ENCODE measurements at regions not wholly inside any gene's neighbourhood (a gene's known extent, or its start where the extent isn't known, plus 50 kb on each side); places are given as distances from the start of the nearest gene placed in this dataset.

DNA sequence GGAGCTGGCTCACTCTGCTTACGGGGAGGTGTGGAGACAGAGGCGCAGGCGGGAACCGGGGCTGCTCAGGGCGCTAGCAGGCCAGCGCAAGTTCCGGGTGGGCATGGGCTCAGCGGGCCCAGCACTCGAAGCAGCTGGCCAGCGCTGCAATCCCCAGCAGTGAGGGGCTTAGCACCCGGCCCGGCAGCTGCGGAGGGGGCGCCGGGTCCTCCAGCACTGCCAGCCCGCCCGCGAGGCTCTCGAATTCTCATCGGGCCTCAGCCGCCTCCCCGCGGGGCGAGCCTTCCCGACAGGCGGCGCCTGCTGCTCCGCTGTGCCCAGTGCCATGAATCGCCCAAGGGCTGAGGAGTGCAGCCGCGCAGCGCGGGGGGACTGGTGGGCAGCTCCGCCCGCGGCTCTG lies 78.6 kb upstream of the MITF start:
- Mint-ChIP-seq H3K27me3 (ENCODE audit: low read depth) (no peaks in the 10 kb centered on the region; the same call in 1 of the 2 replicates), H3K4me3 (no peak overlapping the region), H3K27ac (no peak overlapping the region), H3K4me1 (no peaks in the 10 kb centered on the region), H3K9me3 (peaks cover 27% of the 10 kb centered on the region), H3K36me3 (peaks cover 11% of the 10 kb centered on the region)
- TF ChIP-seq NR1H2 (CRISPR knock-in tag; IDR thresholded peaks at IDR 0.05) (no peak), PRRX2 (CRISPR knock-in tag; IDR thresholded peaks at IDR 0.05) (no peak), ZNF232 (CRISPR knock-in tag; IDR thresholded peaks at IDR 0.05) (no peak), ZNF219 (CRISPR knock-in tag; IDR thresholded peaks at IDR 0.05; ENCODE audit: borderline replicate concordance) (no peak), NR3C1 (CRISPR knock-in tag; conservative IDR thresholded peaks at IDR 0.05; ENCODE audit: low read depth) (no peak), CREM (CRISPR knock-in tag; IDR thresholded peaks at IDR 0.05) (no peak), IRF2 (CRISPR knock-in tag; IDR thresholded peaks at IDR 0.05; ENCODE audit: borderline replicate concordance, low read depth) (no peak), HMGA2 (CRISPR knock-in tag; IDR thresholded peaks at IDR 0.05) (no peak), ZNF416 (CRISPR knock-in tag; IDR thresholded peaks at IDR 0.05) (no peak)
- TF ChIP-seq, protein P1, sequence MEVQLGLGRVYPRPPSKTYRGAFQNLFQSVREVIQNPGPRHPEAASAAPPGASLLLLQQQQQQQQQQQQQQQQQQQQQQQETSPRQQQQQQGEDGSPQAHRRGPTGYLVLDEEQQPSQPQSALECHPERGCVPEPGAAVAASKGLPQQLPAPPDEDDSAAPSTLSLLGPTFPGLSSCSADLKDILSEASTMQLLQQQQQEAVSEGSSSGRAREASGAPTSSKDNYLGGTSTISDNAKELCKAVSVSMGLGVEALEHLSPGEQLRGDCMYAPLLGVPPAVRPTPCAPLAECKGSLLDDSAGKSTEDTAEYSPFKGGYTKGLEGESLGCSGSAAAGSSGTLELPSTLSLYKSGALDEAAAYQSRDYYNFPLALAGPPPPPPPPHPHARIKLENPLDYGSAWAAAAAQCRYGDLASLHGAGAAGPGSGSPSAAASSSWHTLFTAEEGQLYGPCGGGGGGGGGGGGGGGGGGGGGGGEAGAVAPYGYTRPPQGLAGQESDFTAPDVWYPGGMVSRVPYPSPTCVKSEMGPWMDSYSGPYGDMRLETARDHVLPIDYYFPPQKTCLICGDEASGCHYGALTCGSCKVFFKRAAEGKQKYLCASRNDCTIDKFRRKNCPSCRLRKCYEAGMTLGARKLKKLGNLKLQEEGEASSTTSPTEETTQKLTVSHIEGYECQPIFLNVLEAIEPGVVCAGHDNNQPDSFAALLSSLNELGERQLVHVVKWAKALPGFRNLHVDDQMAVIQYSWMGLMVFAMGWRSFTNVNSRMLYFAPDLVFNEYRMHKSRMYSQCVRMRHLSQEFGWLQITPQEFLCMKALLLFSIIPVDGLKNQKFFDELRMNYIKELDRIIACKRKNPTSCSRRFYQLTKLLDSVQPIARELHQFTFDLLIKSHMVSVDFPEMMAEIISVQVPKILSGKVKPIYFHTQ (CRISPR knock-in tag; IDR thresholded peaks at IDR 0.05), result no peak
- TF ChIP-seq, protein P2, sequence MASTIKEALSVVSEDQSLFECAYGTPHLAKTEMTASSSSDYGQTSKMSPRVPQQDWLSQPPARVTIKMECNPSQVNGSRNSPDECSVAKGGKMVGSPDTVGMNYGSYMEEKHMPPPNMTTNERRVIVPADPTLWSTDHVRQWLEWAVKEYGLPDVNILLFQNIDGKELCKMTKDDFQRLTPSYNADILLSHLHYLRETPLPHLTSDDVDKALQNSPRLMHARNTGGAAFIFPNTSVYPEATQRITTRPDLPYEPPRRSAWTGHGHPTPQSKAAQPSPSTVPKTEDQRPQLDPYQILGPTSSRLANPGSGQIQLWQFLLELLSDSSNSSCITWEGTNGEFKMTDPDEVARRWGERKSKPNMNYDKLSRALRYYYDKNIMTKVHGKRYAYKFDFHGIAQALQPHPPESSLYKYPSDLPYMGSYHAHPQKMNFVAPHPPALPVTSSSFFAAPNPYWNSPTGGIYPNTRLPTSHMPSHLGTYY (CRISPR knock-in tag; IDR thresholded peaks at IDR 0.05), result no peak
- TF ChIP-seq, protein P3, sequence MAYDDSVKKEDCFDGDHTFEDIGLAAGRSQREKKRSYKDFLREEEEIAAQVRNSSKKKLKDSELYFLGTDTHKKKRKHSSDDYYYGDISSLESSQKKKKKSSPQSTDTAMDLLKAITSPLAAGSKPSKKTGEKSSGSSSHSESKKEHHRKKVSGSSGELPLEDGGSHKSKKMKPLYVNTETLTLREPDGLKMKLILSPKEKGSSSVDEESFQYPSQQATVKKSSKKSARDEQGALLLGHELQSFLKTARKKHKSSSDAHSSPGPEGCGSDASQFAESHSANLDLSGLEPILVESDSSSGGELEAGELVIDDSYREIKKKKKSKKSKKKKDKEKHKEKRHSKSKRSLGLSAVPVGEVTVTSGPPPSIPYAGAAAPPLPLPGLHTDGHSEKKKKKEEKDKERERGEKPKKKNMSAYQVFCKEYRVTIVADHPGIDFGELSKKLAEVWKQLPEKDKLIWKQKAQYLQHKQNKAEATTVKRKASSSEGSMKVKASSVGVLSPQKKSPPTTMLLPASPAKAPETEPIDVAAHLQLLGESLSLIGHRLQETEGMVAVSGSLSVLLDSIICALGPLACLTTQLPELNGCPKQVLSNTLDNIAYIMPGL (CRISPR knock-in tag; IDR thresholded peaks at IDR 0.05), result no peak
- TF ChIP-seq, protein P4, sequence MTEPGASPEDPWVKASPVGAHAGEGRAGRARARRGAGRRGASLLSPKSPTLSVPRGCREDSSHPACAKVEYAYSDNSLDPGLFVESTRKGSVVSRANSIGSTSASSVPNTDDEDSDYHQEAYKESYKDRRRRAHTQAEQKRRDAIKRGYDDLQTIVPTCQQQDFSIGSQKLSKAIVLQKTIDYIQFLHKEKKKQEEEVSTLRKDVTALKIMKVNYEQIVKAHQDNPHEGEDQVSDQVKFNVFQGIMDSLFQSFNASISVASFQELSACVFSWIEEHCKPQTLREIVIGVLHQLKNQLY (CRISPR knock-in tag; IDR thresholded peaks at IDR 0.05), result no peak
- TF ChIP-seq, protein P5, sequence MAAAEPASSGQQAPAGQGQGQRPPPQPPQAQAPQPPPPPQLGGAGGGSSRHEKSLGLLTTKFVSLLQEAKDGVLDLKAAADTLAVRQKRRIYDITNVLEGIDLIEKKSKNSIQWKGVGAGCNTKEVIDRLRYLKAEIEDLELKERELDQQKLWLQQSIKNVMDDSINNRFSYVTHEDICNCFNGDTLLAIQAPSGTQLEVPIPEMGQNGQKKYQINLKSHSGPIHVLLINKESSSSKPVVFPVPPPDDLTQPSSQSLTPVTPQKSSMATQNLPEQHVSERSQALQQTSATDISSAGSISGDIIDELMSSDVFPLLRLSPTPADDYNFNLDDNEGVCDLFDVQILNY (CRISPR knock-in tag; IDR thresholded peaks at IDR 0.05), result no peak
- TF ChIP-seq, protein P6, sequence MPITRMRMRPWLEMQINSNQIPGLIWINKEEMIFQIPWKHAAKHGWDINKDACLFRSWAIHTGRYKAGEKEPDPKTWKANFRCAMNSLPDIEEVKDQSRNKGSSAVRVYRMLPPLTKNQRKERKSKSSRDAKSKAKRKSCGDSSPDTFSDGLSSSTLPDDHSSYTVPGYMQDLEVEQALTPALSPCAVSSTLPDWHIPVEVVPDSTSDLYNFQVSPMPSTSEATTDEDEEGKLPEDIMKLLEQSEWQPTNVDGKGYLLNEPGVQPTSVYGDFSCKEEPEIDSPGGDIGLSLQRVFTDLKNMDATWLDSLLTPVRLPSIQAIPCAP (CRISPR knock-in tag; IDR thresholded peaks at IDR 0.05), result no peak
- TF ChIP-seq, protein P7, sequence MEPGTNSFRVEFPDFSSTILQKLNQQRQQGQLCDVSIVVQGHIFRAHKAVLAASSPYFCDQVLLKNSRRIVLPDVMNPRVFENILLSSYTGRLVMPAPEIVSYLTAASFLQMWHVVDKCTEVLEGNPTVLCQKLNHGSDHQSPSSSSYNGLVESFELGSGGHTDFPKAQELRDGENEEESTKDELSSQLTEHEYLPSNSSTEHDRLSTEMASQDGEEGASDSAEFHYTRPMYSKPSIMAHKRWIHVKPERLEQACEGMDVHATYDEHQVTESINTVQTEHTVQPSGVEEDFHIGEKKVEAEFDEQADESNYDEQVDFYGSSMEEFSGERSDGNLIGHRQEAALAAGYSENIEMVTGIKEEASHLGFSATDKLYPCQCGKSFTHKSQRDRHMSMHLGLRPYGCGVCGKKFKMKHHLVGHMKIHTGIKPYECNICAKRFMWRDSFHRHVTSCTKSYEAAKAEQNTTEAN (CRISPR knock-in tag; IDR thresholded peaks at IDR 0.05), result no peak
- TF ChIP-seq, protein P8, sequence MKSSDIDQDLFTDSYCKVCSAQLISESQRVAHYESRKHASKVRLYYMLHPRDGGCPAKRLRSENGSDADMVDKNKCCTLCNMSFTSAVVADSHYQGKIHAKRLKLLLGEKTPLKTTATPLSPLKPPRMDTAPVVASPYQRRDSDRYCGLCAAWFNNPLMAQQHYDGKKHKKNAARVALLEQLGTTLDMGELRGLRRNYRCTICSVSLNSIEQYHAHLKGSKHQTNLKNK (CRISPR knock-in tag; IDR thresholded peaks at IDR 0.05), result no peak
- CTCF ChIA-PET, result no interaction called here
- POLR2A ChIA-PET, result no interaction called here
- DNase-seq (ENCODE audit: low spot score), result no peak
- no peak for ATAC-seq

Data from WTC11 (cell line).